GM12875 (cell line): ENCODE measurements at regions not wholly inside any gene's neighbourhood (a gene's known extent, or its start where the extent isn't known, plus 50 kb on each side); places are given as distances from the start of the nearest gene placed in this dataset.

Source experiments
- H3K4me3 ChIP-seq: one replicate; pipeline ENCODE4 v1.5.1; 2011; ENCODE audit warnings: low read depth, low read length, control low read depth
- TF ChIP-seq, protein P1 (sequence below): IDR thresholded peaks from 2 replicates; pipeline ENCODE4 v1.5.1; 2011; ENCODE audit warnings: low read depth, mild to moderate bottlenecking, control low read depth, inconsistent platforms, low read length, moderate library complexity, borderline replicate concordance; ENCODE audit not compliant: insufficient read depth

GRCh38 chr11:86193297-86194095 is 51.1 kb upstream of the EED start:
- H3K4me3 ChIP-seq = no peak overlapping the region

GRCh38 chr11:86192519-86193257 is 51.9 kb upstream of the EED start:
- TF ChIP-seq, protein P1, sequence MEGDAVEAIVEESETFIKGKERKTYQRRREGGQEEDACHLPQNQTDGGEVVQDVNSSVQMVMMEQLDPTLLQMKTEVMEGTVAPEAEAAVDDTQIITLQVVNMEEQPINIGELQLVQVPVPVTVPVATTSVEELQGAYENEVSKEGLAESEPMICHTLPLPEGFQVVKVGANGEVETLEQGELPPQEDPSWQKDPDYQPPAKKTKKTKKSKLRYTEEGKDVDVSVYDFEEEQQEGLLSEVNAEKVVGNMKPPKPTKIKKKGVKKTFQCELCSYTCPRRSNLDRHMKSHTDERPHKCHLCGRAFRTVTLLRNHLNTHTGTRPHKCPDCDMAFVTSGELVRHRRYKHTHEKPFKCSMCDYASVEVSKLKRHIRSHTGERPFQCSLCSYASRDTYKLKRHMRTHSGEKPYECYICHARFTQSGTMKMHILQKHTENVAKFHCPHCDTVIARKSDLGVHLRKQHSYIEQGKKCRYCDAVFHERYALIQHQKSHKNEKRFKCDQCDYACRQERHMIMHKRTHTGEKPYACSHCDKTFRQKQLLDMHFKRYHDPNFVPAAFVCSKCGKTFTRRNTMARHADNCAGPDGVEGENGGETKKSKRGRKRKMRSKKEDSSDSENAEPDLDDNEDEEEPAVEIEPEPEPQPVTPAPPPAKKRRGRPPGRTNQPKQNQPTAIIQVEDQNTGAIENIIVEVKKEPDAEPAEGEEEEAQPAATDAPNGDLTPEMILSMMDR = no peak
- H3K4me3 ChIP-seq = no peak overlapping the region

More at GRCh38 chr11:86193297-86194095, 51.1 kb upstream of the EED start:
- TF ChIP-seq, protein P1 = peak; percentile 76

DNA sequence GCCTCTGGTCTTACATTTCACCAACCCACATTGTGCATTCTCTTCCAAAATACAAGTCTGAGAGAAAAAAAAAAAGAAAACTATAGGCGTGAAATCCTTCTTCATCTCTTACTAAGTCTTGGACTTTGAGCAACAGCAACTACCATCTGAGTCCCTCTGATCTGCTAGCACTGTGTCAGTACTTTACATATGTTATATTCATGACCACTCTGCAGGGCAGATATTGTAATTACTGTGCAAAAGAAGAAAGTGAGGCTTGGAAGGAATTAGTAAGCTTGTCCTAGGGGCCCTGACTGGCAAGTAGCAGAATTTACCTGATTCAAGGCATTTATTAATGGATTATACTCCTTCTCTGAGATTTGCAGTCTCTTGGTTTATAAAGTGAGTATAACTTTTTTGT is 52.7 kb upstream of the EED start:
- TF ChIP-seq, protein P1 = no peak
- no peak overlapping the region for H3K4me3 ChIP-seq

DNA sequence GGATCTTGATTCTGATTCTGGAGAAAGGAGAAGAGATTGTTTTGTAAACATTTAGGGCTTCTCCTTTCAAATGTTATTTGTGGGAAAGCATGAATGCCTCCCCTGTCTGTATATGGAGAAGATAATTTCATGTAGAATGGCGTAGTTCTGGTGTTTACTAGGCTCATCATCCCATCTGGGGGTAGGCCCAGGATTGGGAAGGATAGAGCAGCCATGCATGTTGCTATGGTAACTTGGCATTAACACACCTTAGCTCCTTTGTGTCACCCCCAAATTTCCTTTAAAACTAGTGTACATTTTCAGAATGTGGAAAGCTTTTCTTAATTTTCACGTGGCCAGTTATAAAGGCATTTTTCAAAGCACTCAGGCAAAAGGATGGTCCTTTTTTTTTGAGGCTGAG is 57.5 kb upstream of the EED start:
- TF ChIP-seq, protein P1 = no peak
- no peak overlapping the region for H3K4me3 ChIP-seq

DNA sequence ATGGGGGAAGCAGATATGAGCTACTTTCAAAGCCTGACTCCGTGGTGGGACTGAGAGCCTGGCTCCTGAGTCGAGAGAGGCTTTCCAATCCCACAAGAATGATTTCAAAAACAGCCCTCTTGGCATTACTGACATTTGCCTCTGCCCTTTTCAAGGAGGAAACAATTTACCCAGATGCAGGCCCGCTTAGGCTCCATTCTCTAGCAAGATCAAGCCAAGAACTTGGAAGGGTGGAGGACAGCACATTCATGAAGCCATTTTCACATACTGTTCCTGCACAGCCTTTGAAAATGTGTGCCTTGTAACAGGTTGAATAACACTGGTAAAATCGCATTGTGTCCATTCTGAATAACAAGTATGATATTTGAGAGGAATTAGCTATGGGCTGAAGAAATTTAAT is 58.2 kb upstream of the EED start:
- TF ChIP-seq, protein P1 = no peak
- no peak overlapping the region for H3K4me3 ChIP-seq

- TF ChIP-seq, protein P1 = no peak
- no peak overlapping the region for H3K4me3 ChIP-seq
Observed at GRCh38 chr11:86185381-86185750, 59.2 kb upstream of the EED start.
